ENCODE measurements at regions not wholly inside any gene's neighbourhood (a gene's known extent, or its start where the extent isn't known, plus 50 kb on each side); places are given as distances from the start of the nearest gene placed in this dataset.

- no peak for TF ChIP-seq CTCF (tag by site-specific recombination; IDR thresholded peaks at IDR 0.05)
- no peak for TF ChIP-seq ZBTB20 (tag by site-specific recombination; IDR thresholded peaks at IDR 0.05)
- no peak for TF ChIP-seq ZNF704 (tag by site-specific recombination; IDR thresholded peaks at IDR 0.05)
- no peak for TF ChIP-seq ELK4 (IDR thresholded peaks at IDR 0.05; ENCODE audit: borderline replicate concordance, low read depth, low read length)
- TF ChIP-seq TSHZ1 (tag by site-specific recombination; IDR thresholded peaks at IDR 0.05; ENCODE audit: borderline replicate concordance): no peak
- no peak for TF ChIP-seq TRIM28 (IDR thresholded peaks at IDR 0.05; ENCODE audit: borderline replicate concordance, low read length)
Measured at GRCh38 chr2:22970991-22971390, 414.0 kb upstream of the KLHL29 start.

Measured in HEK293 (cell line).